Germinal center (tissue), 1 donor: ENCODE measurements at regions not wholly inside any gene's neighbourhood (a gene's known extent, or its start where the extent isn't known, plus 50 kb on each side); places are given as distances from the start of the nearest gene placed in this dataset.
"Not testable (repeated sequence)": the region's sequence is repeated elsewhere in the genome, so short reads cannot be mapped to it uniquely, and the experiment has no call there.

Source experiments
- DNase-seq: peaks from one replicate; pipeline ENCODE4 v3.0.0; 2012; ENCODE audit warnings: mixed read lengths, low spot score

DNA sequence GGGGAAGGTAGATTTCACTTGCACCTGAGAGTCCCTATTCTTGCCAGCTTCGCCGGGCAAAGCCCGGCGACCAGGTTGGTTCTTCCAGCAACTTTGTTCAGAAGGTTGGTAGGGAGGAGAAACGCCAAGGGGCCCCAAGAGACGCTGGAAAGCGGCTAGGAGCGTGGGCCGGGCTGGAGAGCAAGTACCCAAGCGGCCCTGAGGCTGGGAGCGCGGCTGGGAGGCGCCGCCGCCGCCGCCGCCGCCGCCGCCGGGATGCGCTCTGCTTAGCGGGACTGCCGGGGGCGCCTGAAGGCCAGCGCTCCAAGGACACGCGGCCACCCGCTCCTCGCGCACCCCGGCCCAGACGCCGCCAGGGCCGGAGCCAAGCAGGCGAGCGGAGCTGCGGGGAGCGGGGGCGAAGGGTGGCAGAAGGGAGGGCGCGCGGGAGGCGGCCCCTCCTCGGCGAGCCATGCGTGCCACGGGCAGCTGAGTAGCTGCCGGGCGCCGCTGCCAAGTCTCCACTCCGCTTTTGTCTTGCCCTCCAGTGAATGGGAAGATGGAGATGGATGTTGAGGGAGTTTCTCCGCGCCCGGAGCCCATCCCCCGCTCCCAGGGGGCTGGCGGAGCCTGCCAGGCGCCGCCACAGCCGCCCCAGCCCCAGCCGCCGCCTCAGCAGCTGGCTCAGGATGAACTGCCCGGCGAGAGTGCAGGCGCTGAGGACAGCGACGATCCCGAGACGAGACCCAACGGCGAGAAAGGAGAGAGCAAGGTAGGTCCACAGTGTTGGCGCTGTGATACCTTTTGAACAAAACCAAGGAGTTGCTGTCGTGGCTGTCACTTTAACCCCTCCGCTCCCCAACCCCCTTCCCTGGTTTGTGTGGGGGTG, 227.4 kb upstream of the AZI2 start:
- no peak for DNase-seq

DNA sequence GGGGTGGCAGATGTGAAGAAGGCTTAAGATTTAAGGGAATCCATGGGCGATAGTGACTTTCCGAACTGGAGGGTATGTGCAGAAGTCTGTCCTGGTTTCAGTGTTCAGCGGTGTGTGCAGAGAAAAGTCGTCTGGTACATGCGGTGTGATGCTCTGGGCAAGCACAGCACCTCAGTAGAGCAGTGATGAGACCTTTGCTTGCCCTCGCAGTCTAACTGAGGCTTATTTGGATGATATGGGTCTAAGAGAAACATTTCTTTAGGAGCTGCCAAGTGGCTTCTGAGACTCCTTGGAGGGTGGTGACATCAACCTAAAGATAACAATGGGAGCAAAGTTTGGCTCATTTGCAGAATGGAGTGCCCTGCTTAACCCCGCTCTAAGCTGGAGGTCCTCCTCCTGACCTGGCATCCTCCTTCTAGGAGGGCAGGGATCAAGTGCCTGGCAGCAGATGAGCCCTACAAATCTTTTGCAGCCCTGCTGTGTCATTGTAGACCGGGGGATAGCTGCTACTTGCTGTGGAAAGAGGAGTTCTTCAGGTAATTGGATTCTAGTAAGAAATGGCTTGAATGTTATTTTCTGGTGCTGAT, 228.1 kb upstream of the AZI2 start:
- no peak for DNase-seq

GRCh38 chr3:28577941-28578500, 229.4 kb upstream of the AZI2 start:
- DNase-seq, result no peak

DNA sequence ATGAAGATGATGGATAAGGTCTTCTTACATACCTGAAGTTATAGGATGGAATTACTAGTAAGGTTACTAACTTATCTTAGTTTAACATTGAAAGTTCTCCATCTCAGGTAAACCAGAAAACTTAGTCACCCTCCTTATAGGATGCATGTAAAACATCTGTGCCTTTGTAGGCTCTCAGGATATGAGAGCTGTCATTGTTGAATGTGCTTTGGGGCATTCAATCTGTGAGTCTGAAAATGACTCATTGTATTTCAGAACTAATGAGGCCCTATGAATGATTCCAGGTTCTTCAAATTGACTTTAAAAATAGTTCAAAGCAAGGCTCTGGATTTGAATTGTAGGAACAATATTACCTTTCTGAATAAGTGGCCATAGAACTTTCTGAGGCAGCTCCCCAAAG, 237.7 kb upstream of the AZI2 start:
- DNase-seq, result no peak

DNA sequence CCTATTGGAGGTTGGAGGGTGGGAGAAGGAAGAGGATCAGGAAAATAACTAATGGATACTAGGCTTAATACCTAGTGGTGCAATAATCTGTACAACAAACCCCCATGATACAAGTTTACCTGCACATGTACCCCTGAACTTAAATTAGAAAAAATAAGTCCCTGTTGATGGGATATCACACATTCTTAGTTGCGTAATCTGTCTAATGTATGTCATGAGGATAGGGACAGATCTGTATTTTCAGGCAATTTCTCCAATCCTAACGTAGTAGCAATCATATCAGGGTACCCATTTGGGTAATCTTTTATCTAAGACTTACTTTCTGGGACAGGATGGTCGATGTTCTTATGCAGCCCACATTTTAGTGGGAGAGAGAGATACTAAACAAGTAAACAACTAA, 239.1 kb upstream of the AZI2 start:
- DNase-seq, result no peak

DNA sequence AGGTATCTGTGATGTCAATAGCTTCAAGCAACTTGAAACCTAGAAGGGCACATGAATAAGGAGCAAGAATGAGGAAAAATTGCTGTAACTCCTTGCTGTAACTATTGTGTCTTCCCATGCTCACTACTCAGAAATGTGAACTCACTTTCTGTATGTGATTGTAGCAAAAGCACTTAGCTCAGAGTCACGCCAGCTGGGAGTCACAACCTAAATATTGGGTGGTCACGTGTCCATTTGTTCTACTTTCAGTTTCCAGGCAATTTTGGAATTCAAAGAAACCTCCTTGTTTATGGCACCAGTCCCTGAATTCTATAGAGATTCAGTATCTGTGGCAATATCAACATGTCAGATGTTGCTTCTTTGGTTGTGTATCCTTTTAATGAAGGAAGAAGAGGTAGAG, 241.6 kb upstream of the AZI2 start:
- DNase-seq, result no peak

- no peak for DNase-seq
These were observed 242.2 kb upstream of the AZI2 start for GRCh38 chr3:28590860-28591259.

GRCh38 chr3:28595372-28595771, 246.7 kb upstream of the AZI2 start:
- DNase-seq, result no peak

DNA sequence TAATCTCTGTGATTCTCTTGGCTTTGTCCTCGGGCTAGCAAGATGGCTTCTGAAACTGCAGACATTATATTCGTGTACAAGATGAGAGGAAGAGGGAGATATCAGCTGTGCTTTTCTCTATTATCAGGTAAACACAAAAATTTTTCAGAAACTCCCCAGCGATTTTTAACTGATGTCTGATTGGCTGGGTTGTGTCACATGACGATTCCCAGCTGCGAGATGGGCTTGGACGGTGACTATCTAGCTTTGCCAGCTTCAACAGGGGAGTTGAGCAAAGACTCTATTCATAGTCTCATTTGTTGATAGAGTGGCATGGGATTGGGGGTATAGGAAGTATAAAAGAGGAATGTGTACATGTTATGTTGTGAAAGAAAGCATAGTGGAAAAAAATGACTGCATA, 248.8 kb upstream of the AZI2 start:
- no peak for DNase-seq

- no peak for DNase-seq
These were observed 249.5 kb upstream of the AZI2 start for GRCh38 chr3:28598165-28598564.

DNA sequence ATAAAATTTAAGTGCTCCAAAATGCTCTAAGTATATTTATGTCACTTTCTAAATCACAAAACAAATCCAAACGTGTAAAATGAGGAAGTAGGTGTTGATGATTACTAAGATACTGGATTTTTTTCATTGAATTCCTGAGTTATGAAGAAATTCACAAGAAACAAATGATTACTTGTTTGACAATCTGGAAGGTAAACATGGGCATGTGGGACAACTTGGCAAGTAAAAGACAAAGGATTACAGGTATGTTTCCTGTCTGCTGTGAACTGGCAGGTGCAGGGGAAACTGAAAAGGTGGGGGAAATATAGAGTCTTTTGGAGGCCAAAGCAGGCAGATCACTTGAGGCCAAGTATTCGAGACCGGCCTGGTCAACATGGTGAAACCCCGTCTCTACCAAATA, 252.7 kb upstream of the AZI2 start:
- DNase-seq, result no peak

DNA sequence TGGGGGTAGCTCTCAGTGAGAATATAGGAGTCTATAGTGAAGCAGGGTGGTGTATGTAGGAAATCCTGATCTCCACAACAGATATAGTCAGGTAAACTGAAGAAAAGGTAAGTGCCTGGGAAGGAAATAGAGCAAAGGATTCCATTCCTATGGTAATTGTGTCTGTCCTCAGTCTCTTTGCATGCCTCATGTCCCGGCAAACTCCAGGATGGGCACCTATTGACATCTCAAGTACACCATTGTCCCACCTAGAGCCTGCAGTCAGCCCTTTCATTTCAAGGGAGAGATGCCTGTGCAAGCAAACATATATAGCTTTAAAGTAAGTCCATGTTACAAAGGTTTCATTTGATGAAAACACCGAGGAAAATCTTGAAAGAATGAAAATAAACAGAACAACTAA, 257.7 kb upstream of the AZI2 start:
- DNase-seq, result no peak

- DNase-seq, result no peak
These were observed 263.6 kb upstream of the AZI2 start for GRCh38 chr3:28612232-28612631.

DNA sequence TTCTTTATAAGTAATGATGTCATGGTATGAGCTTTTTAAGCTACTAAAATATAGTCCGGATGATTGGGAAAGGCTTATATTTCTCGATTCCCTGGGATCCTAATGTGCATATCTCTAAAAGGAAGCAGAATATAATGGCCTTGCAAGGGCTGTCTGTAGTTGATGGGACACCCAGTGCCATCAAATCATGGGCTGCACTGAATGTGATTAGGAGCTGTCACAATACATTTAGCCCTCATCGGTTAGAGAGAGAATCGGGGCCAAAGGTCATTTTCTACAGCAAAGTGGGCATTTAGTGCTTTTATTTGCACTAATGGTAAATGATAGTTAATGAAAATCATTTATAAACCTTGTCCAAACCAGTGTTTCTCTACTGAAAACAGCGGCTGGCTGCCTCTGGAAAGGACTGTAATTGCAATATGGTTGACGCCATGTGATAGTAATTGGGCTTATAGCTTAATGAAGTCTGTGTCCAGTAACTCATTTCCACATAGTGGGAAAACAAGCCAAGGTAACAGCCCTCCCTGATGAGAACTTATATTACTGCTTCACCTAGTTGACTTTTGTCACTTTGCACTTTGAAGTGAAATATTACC, 265.0 kb upstream of the AZI2 start:
- no peak for DNase-seq

DNA sequence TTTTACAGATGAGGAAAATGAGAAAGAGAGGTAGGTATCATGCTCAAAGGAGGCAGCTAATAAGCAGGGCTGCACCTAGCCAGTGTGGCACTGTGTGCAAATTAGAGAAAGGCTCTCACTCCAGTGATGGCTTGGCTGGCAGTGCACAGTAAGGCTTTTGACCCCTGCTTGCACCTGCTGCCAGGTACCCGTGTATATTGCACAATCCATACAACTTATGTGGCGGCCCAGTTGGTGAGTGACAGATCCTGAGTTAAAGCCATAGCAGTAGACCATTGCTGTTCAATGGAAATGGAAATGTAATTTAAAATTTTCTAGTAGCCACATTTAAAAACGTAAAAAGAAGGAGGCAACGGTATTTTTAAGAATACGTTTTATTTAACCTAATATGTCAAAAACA, 266.4 kb upstream of the AZI2 start:
- DNase-seq, result no peak

- DNase-seq, result no peak
These were observed 267.3 kb upstream of the AZI2 start for GRCh38 chr3:28615971-28616370.

GRCh38 chr3:28617821-28618220, 269.2 kb upstream of the AZI2 start:
- no peak for DNase-seq

- DNase-seq, result no peak
These were observed 274.5 kb upstream of the AZI2 start for GRCh38 chr3:28623106-28623505.

- no peak for DNase-seq
These were observed 275.5 kb upstream of the AZI2 start for GRCh38 chr3:28624084-28624483.

GRCh38 chr3:28627843-28628242, 279.2 kb upstream of the AZI2 start:
- DNase-seq, result not testable (repeated sequence)

- no peak for DNase-seq
These were observed 285.4 kb upstream of the AZI2 start for GRCh38 chr3:28634019-28634418.

- no peak for DNase-seq
These were observed 289.1 kb upstream of the AZI2 start for GRCh38 chr3:28637742-28638141.

DNA sequence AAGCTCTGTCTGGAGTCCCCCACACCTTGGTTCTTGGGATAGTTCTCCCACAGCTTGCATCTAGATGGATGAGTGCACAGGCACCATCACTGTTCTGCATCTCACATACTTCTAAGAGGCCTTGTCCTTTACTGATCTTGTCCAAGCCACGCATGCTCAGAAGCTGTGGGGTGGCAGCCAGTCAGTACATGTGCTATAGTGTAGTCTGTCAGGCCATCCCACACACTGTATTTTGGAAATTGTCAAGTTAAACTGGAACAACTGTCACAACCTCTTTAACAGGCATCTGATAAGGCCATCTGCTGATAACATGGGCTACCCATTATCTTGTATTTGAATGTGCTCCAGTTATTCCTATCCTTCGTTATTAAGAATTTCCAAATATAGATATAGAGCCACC, 296.5 kb upstream of the AZI2 start:
- no peak for DNase-seq
